Hindlimb muscle (tissue), 1 donor: ENCODE measurements at regions not wholly inside any gene's neighbourhood (a gene's known extent, or its start where the extent isn't known, plus 50 kb on each side); places are given as distances from the start of the nearest gene placed in this dataset.

Source experiments
- DNase-seq: peaks from one replicate; pipeline ENCODE4 v3.0.0-alpha.2; 2013

DNA sequence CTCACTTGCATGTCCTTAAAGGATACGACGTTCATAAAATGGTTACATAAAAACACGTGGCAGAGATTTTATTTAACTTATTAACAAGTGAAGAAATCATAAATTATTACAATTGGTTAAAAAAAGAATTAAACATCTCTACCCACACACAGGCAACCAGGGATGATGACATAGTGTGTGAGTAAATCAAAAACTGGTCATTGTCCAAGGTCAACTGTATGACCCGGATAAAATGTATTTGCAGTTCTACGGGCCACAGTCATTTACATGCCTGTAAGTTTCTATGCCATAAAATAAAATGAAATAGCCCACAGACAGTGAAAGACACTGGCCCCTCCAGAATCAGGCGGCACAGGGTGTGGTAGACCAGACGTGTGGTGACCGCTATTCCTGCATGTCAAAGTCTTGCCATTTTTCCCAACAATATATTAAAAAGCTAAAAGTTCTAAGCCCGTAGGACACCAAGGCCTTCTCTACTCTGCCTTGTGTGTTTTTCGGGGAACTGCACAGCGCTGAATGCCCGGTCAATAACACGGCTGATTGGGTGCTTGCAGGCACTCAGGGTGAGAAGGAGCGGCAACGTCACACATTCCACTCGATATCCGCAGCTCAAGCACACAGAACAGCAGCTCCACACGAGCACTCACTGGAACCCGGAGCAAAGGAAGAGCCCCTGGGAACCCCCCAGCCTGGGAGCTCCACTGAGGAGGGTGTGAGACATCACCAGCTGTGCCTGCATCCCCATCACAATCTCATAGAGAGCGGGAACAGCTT is 143.3 kb upstream of the PPP2R2D start:
- no peak for DNase-seq

- DNase-seq: no peak
Measured at GRCh38 chr10:131758062-131758938, 142.5 kb upstream of the PPP2R2D start.

DNA sequence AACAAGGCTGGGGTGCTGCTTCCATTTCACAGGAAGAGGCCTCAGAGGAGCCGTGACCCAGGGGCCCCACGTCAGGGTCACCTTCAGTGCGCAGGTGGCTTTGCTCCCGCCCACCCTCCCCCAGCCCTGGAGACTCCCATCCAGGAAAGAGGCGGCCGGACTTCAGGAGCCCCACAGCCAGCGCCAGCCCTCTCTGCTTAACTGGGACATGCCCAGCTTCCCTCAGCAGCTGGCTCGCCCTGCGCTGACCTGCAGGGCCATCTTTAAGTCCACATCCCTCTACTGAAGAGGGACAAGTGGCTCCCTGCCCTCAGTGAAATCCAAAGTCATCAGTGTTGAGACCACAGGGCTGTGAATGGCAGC is 141.9 kb upstream of the PPP2R2D start:
- no peak for DNase-seq

GRCh38 chr10:131759347-131759746 is 141.5 kb upstream of the PPP2R2D start:
- DNase-seq: no peak

DNA sequence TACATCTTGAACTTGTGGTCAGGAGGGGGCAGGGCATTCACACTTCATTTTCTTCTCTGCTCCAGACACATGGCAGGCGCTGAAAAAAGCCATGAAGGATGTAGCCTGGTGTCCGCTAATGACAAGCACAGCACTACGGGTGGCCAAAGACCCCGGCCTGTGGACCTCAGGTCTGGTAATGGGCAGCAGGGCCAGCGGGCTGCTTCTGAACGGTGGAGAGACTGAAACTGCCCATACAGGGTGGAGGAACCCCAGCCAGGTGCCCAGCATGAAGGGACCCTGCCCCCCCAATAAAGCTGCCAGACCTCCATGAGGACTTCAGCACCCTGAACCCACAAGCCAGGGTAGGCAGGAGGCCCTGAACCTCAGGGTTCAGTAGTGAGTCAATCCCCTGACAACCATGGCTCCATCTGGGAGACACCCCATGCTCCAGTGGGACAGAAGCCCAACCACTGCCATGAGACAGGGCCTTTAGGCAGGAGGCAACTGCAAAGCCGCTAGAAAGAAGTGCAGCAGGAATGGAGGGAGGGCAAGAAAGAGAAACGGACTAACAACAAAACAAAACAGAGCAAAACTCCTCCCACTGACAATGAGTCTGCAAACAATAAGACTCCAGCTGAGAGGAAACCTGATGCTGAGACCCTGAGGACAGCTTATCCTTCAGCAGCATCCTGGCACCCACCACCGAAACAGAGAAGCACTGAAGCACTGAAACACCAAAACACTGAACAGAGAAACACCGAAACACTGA is 140.2 kb upstream of the PPP2R2D start:
- DNase-seq: no peak

- no peak for DNase-seq
Measured at GRCh38 chr10:131762789-131763696, 137.8 kb upstream of the PPP2R2D start.

DNA sequence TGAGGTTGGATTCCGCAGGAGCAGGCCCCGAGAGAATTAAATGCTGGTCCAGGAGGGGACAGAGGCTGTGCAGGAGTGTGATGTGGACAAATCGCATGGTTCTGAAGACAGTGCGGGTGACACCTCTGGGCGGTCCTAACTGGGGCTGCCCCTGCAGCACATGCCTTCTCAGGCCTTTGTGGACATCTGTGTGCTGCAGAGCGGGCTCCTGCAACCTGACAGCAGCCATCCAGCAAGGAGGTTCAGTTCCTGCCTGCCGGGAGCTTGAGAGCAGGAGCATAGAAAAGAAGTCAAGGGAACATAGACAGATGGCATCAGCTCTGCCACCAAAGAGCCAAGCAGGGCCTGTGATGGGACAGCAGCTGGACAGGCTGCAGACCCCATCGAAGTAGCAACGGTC is 135.9 kb upstream of the PPP2R2D start:
- DNase-seq: no peak

DNA sequence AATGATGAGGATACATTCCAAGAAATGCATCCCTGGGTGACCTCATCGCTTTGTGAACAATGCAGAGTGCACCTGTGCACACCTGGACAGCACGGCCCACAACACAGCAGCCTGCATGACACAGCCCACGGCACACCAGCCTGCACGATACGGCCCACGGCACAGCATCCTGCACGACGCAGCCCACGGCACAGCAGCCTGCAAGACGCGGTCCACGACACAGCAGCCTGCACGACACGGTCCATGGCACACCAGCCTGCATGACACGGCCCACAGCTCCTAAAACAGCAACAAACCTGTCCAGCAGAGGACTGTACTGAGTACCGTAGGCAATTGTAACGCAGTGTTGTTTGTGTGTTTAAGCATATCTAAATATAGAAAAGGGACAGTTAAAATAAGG is 134.7 kb upstream of the PPP2R2D start:
- no peak for DNase-seq

DNA sequence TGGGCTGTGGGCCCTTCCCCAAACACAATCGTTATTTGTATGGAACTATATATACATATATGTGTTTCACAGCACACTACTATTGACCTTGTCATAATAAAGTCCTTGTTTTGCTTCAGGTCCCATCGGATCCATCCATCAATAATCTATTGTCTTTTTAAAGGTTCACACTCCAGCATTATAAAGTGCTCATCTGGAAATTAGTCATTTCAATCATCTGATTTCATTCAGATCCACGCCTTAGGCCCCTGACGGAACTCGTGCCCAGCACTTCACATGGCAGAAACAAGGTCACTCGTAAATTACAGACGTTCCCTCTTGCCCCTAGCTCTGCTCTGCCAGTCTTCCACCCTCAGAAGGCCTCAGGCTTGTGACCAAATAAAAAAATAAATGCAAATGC is 133.1 kb upstream of the PPP2R2D start:
- no peak for DNase-seq

DNA sequence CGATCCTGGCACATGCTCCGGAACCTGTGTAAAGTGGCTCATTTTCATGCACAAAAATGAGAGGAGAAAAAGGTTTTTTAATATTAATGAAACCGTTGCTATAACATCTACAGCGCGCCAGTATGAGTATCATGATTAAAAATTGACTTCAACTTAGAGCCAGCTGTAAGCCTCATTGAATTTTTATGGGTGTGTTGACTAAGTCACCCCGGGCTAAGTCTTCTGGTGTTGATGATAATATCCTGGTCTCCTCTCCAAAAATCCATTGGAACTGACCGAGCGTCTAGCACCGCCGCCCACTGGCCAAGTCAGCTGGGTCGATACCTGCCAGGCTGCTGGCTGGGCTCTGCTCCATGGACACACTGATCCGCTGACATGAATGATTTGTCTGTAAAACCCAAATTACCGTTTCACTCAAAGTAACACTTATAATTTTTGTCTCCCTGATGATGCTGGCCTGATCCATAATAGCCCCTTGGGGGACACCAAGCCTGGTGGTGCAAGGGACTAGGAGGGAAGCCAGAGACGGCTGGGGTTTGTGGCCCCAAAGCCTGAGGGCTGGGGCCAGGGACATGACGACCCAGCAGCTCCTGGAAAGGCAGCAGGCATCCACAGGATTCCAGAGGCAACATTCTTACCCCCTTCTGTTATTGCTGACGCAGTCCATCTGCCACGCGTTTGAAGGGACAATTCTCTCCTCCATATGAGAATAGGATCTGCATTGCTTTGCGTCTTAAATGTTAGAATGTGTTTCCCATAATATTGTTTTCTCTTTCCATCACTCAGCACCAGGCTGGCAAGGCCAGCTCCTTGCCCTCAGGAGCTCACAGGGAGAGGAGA is 131.0 kb upstream of the PPP2R2D start:
- DNase-seq: no peak

DNA sequence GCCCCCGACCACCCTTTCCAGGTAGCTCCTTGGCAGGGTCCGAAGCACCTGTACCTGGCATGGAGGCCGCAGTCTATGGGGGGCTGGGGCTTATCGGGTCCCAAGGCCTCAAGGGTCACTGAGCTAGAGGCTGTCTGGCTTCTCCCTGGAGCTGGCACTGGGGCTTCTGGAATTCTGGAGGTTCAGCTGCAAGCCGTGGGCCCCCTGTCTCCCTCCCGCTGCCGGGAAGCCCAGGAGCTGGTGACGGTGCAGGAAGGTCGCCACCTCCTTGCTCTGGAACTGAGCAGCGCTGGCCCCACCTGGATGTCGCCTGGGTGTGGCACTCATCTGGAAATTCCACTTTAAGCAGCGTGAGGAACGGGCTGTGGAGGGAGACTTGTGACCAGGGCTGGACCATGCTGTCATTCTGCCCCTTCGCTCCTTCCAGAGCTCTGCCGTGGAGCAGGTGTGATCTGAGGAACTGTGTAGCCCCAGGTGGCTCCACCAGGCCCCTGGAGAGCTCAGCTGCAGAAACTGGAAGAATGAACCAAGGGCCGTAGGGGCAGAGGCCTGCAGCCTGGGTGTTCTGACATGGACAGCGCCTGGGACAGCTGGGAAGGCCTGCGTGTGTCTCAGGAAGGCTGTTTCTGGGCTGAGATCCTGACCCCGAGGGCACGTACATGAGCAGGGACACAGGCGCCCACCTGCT is 129.7 kb upstream of the PPP2R2D start:
- no peak for DNase-seq

GRCh38 chr10:131771634-131772358 is 129.0 kb upstream of the PPP2R2D start:
- no peak for DNase-seq

GRCh38 chr10:131772441-131772840 is 128.4 kb upstream of the PPP2R2D start:
- peak; percentile 40 for DNase-seq

GRCh38 chr10:131773370-131774343 is 127.2 kb upstream of the PPP2R2D start:
- DNase-seq: no peak

GRCh38 chr10:131774681-131775085 is 126.1 kb upstream of the PPP2R2D start:
- no peak for DNase-seq

DNA sequence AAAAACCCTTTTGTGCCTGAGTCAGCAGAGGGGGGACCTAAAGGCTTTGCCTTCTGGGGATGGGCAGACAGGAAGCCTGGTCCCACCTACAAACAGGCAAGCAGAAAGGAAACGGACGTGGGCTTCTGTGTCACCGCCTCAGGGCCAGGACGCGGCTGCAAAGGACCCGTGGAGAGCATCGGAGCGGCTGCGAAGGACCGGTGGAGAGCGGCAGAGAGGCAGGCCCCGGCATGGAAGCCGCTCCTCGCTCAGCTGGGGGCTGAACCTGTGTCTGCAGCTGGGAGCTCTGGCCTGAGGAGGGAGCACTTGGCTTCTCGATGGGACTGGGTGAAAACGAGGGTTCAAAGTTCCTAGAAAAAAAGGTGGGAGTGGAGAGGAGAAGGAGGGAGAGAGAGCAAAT is 125.4 kb upstream of the PPP2R2D start:
- no peak for DNase-seq

DNA sequence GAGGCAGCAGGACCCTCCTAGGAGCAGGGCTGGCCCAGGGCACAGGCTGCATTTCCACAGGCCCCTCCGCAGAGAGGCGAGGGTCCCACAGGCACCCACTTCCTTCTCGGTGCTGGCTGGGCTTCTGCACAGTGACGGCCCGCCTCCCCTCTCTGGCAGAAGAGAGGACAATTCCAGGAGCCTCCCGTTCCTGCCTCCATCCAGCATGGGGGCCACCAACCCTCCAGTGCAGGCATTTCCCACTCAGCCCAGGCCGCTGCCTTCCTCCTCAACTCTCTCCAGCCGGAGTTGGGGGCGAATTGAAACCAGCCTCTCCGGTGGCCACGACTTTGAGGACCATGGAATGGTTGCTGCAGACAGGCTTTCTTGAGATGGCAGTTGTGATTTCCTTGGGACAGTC is 125.0 kb upstream of the PPP2R2D start:
- no peak for DNase-seq

- no peak for DNase-seq
Measured at GRCh38 chr10:131776496-131776895, 124.3 kb upstream of the PPP2R2D start.

GRCh38 chr10:131777162-131777561 is 123.6 kb upstream of the PPP2R2D start:
- no peak for DNase-seq
